ENCODE measurements at regions not wholly inside any gene's neighbourhood (a gene's known extent, or its start where the extent isn't known, plus 50 kb on each side); places are given as distances from the start of the nearest gene placed in this dataset.

GRCh38 chr16:79493911-79494310 is 106.6 kb downstream of the MAF start:
- Histone ChIP-seq H3K4me3 (ENCODE audit: low read depth, low read length, poor library complexity, severe bottlenecking) (no peak overlapping the region), H3K9ac (ENCODE audit: low read length) (no peak overlapping the region), H3K27me3 (ENCODE audit: insufficient read depth, low read length) (no peaks in the 10 kb centered on the region), H3K4me1 (ENCODE audit: insufficient read depth, low read length, severe bottlenecking) (no peaks in the 10 kb centered on the region), H3K9me3 (ENCODE audit: low read length) (no peaks in the 10 kb centered on the region), H4K20me1 (ENCODE audit: insufficient read depth, low read length) (no peaks in the 10 kb centered on the region), H3F3A (ENCODE audit: insufficient read depth, low read length) (no peaks in the 10 kb centered on the region), H3K79me2 (ENCODE audit: insufficient read depth, low read length) (no peaks in the 10 kb centered on the region), H2AFZ (ENCODE audit: low read length) (no peak overlapping the region), H3K9me2 (ENCODE audit: low read depth, low read length) (no peaks in the 10 kb centered on the region), H3K36me3 (ENCODE audit: insufficient read depth, low read length) (no peaks in the 10 kb centered on the region), H3K4me2 (ENCODE audit: low read length) (no peak overlapping the region), H3K27ac (ENCODE audit: low read depth, low read length, poor library complexity, severe bottlenecking) (no peak overlapping the region)
- TF ChIP-seq EZH2 (IDR thresholded peaks at IDR 0.05; ENCODE audit: borderline replicate concordance, low read length) (no peak), CTCF (IDR thresholded peaks at IDR 0.05; ENCODE audit: low read length) (no peak)

GRCh38 chr16:79492036-79492435 is 108.5 kb downstream of the MAF start:
- TF ChIP-seq EZH2 (IDR thresholded peaks at IDR 0.05; ENCODE audit: borderline replicate concordance, low read length) = no peak
- no peak for TF ChIP-seq CTCF (IDR thresholded peaks at IDR 0.05; ENCODE audit: low read length)
- no peak overlapping the region for H3K4me2 ChIP-seq (ENCODE audit: low read length)

GRCh38 chr16:79485020-79485419 is 115.5 kb downstream of the MAF start:
- H3K9me2 ChIP-seq (ENCODE audit: low read depth, low read length) = no peaks in the 10 kb centered on the region
- no peaks in the 10 kb centered on the region for H3K27me3 ChIP-seq (ENCODE audit: insufficient read depth, low read length)
- no peak overlapping the region for H3K4me2 ChIP-seq (ENCODE audit: low read length)
- H3K27ac ChIP-seq (ENCODE audit: low read depth, low read length, poor library complexity, severe bottlenecking) = no peak overlapping the region
- H3K9me3 ChIP-seq (ENCODE audit: low read length) = no peaks in the 10 kb centered on the region
- H3K79me2 ChIP-seq (ENCODE audit: insufficient read depth, low read length) = no peaks in the 10 kb centered on the region
- no peak overlapping the region for H3K9ac ChIP-seq (ENCODE audit: low read length)
- H2AFZ ChIP-seq (ENCODE audit: low read length) = no peak overlapping the region
- no peak for TF ChIP-seq CTCF (IDR thresholded peaks at IDR 0.05; ENCODE audit: low read length)
- TF ChIP-seq EZH2 (IDR thresholded peaks at IDR 0.05; ENCODE audit: borderline replicate concordance, low read length) = no peak
- H4K20me1 ChIP-seq (ENCODE audit: insufficient read depth, low read length) = no peaks in the 10 kb centered on the region
- H3K36me3 ChIP-seq (ENCODE audit: insufficient read depth, low read length) = no peaks in the 10 kb centered on the region
- H3K4me1 ChIP-seq (ENCODE audit: insufficient read depth, low read length, severe bottlenecking) = no peaks in the 10 kb centered on the region
- no peak overlapping the region for H3K4me3 ChIP-seq (ENCODE audit: low read depth, low read length, poor library complexity, severe bottlenecking)
- H3F3A ChIP-seq (ENCODE audit: insufficient read depth, low read length) = no peaks in the 10 kb centered on the region

More at GRCh38 chr16:79492036-79492435, 108.5 kb downstream of the MAF start:
- Histone ChIP-seq H3K4me1 (ENCODE audit: insufficient read depth, low read length, severe bottlenecking) (no peaks in the 10 kb centered on the region), H3K27ac (ENCODE audit: low read depth, low read length, poor library complexity, severe bottlenecking) (no peak overlapping the region), H3K4me3 (ENCODE audit: low read depth, low read length, poor library complexity, severe bottlenecking) (no peak overlapping the region), H3K27me3 (ENCODE audit: insufficient read depth, low read length) (no peaks in the 10 kb centered on the region), H3K79me2 (ENCODE audit: insufficient read depth, low read length) (no peaks in the 10 kb centered on the region), H3K9me2 (ENCODE audit: low read depth, low read length) (no peaks in the 10 kb centered on the region), H3F3A (ENCODE audit: insufficient read depth, low read length) (no peaks in the 10 kb centered on the region), H3K9ac (ENCODE audit: low read length) (no peak overlapping the region), H3K36me3 (ENCODE audit: insufficient read depth, low read length) (no peaks in the 10 kb centered on the region), H3K9me3 (ENCODE audit: low read length) (no peaks in the 10 kb centered on the region), H2AFZ (ENCODE audit: low read length) (no peak overlapping the region), H4K20me1 (ENCODE audit: insufficient read depth, low read length) (no peaks in the 10 kb centered on the region)
